Activated CD8-positive, alpha-beta memory T cell treated with anti-CD3 and anti-CD28 coated beads, Interleukin-2, amount 10 ng/mL, durations not matched to agents 7 days and 5 days (primary cell): ENCODE measurements at regions not wholly inside any gene's neighbourhood (a gene's known extent, or its start where the extent isn't known, plus 50 kb on each side); places are given as distances from the start of the nearest gene placed in this dataset.

Source experiments
- ATAC-seq: fragments of 150-1000 bp; cut with Tn5 transposase; one replicate; pipeline ENCODE4 v1.10.0; 2021; ENCODE audit warnings: moderate library complexity
- CTCF ChIA-PET: fragments of 350-600 bp; sonication (Branson Sonifier 250); formaldehyde crosslinking; loops from one replicate; lab custom pipeline; 2021; ENCODE audit warnings: antibody characterized with exemption; lab: Charles Lee
- DNase-seq: peaks from one replicate; pipeline ENCODE4 v3.0.0-alpha.2; 2020
- H3K27ac Mint-ChIP-seq: one replicate; pipeline ENCODE4 v1.8.0; 2021; ENCODE audit warnings: mild to moderate bottlenecking, mixed read lengths
- H3K27me3 Mint-ChIP-seq: one replicate; pipeline ENCODE4 v1.8.0; 2021; ENCODE audit warnings: mixed read lengths
- H3K36me3 Mint-ChIP-seq: one replicate; pipeline ENCODE4 v1.8.0; 2021; ENCODE audit warnings: mild to moderate bottlenecking, mixed read lengths
- H3K4me1 Mint-ChIP-seq: one replicate; pipeline ENCODE4 v1.8.0; 2021; ENCODE audit warnings: mixed read lengths
- H3K4me3 Mint-ChIP-seq: one replicate; pipeline ENCODE4 v1.8.0; 2021; ENCODE audit warnings: mild to moderate bottlenecking, moderate library complexity, mixed read lengths
- H3K9me3 Mint-ChIP-seq: one replicate; pipeline ENCODE4 v1.8.0; 2022; ENCODE audit warnings: low read depth, mixed read lengths

GRCh38 chr9:115169003-115169402, 51.0 kb upstream of the TNC start:
- H3K4me1 Mint-ChIP-seq = no peaks in the 10 kb centered on the region
- no peak for DNase-seq
- no peak overlapping the region for H3K4me3 Mint-ChIP-seq
- H3K9me3 Mint-ChIP-seq = no peaks in the 10 kb centered on the region
- CTCF ChIA-PET = interaction anchor here (0.8 kb wide), 1 partner anchor 12 kb away, joined by 3 read pairs; no protein-coding TSS in a partner anchor
- H3K27ac Mint-ChIP-seq = no peak overlapping the region
- H3K27me3 Mint-ChIP-seq = peaks cover 30% of the 10 kb centered on the region
- no peaks in the 10 kb centered on the region for H3K36me3 Mint-ChIP-seq
- no peak for ATAC-seq

DNA sequence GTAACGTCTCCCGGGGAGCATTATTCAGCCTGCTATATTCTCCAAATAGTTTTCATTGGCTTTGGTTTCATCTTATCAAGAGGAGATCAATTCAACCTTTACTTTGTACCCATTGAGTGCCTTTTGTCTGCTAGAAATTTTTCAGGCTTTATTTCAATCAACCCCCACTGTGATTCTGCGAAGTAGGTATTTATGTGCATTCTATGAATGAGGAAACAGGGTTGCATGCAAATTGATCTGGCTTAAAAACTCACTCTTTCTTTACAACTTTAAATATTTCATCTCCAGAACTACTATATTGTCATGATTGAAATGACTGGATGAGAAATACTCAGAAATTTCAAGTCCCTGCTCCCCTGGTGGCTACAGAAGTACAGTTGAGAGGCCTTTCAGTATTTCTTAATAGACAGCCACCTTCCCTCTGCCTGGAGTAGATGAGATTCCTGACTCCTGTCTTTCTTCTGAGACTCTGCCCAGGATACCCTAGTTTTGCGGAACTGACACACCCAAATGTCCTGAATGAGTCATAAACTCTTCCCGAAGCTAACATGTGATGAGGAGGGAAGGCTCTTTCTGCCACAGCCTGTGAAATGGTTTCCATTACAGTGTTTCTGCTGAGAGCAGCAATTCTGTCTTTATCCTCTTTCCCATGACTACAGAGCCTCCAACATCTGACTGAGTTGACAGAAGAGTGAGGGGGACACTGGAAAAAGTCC, 52.6 kb upstream of the TNC start:
- Mint-ChIP-seq H3K27me3 (peaks cover 30% of the 10 kb centered on the region), H3K4me3 (no peak overlapping the region), H3K4me1 (no peaks in the 10 kb centered on the region), H3K27ac (no peak overlapping the region), H3K9me3 (no peaks in the 10 kb centered on the region), H3K36me3 (no peaks in the 10 kb centered on the region)
- DNase-seq (no peak), ATAC-seq (no peak)
- CTCF ChIA-PET = no interaction called here

DNA sequence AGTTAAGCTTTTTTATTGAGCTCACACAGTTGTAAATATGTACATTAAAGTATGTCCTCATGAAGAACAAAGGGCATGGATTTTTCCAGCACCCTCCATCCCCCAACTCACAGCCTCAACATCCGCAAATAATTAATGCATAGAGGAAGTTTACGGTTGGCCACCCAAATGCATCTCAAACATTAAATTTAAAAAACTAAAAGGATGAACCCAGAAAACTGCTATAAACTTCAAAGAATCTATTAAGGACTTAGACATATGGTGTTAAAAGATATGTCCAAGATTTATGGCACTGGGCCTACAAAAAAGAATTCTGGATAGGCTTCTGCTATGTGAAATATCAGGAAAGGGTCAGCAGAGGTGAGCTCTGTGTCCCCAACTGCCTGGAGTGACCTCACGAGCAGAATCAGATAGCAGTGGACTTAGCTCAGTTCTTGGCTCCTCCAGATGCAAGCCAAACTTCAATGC, 54.0 kb upstream of the TNC start:
- Mint-ChIP-seq H3K9me3 (no peaks in the 10 kb centered on the region), H3K4me3 (no peak overlapping the region), H3K36me3 (no peaks in the 10 kb centered on the region), H3K27ac (no peak overlapping the region), H3K27me3 (peaks cover 27% of the 10 kb centered on the region), H3K4me1 (no peaks in the 10 kb centered on the region)
- DNase-seq (no peak), ATAC-seq (no peak)
- CTCF ChIA-PET = no interaction called here

GRCh38 chr9:115182264-115182663, 64.3 kb upstream of the TNC start:
- CTCF ChIA-PET = no interaction called here
- Mint-ChIP-seq H3K9me3 (no peaks in the 10 kb centered on the region), H3K36me3 (no peaks in the 10 kb centered on the region), H3K4me3 (no peak overlapping the region), H3K4me1 (no peaks in the 10 kb centered on the region), H3K27ac (no peak overlapping the region), H3K27me3 (peaks cover 12% of the 10 kb centered on the region)
- ATAC-seq (no peak), DNase-seq (no peak)

DNA sequence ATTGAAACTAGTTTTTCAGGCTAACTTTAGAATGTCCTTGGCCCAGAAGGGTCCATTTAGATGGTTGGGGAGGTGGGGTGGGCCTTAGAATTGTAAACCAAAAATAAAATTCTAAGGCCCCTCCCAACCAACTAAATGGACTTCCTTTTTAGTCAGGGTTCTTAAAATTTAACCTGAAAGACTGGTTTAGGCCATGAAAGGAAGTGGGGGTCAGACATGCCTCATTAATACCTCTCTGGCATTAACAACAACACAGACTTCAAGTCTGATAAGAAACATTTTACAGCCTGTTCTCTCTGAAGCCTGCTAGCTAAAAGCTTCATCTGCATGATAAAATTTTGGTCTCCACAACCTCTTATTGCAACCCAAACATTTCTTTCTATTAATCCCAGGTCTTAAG, 65.5 kb upstream of the TNC start:
- CTCF ChIA-PET = no interaction called here
- no peak overlapping the region for H3K27ac Mint-ChIP-seq
- H3K4me3 Mint-ChIP-seq = no peak overlapping the region
- peaks cover 14% of the 10 kb centered on the region for H3K27me3 Mint-ChIP-seq
- DNase-seq = no peak
- no peak for ATAC-seq
- no peaks in the 10 kb centered on the region for H3K4me1 Mint-ChIP-seq
- H3K9me3 Mint-ChIP-seq = no peaks in the 10 kb centered on the region
- no peaks in the 10 kb centered on the region for H3K36me3 Mint-ChIP-seq

DNA sequence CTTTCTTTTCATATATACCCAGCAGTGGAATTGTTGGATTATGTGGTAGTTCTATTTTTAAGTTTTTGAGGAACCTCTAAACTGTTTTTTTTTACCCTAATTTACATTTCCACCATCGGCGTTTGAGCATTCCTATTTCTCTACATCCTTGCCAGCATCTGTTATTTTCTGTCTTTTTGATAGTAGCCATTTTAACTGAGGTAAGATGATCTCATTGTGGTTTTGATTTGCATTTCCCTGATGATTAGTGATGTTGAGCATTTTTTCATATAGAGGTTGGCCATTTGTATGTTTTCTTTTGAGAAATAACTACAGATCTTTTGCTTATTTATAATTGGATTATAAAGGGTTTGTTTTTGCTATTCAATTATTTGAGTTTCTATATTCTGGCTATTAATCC, 71.7 kb upstream of the TNC start:
- CTCF ChIA-PET = no interaction called here
- ATAC-seq (no peak), DNase-seq (no peak)
- Mint-ChIP-seq H3K4me1 (peaks cover 2% of the 10 kb centered on the region), H3K27ac (no peak overlapping the region), H3K27me3 (peaks cover 45% of the 10 kb centered on the region), H3K36me3 (no peaks in the 10 kb centered on the region), H3K4me3 (no peak overlapping the region), H3K9me3 (no peaks in the 10 kb centered on the region)

GRCh38 chr9:115191667-115192066, 73.7 kb upstream of the TNC start:
- CTCF ChIA-PET = no interaction called here
- no peaks in the 10 kb centered on the region for H3K36me3 Mint-ChIP-seq
- H3K27ac Mint-ChIP-seq = no peak overlapping the region
- H3K4me3 Mint-ChIP-seq = no peak overlapping the region
- ATAC-seq (no peak), DNase-seq (no peak)
- peaks cover 2% of the 10 kb centered on the region for H3K4me1 Mint-ChIP-seq
- peaks cover 46% of the 10 kb centered on the region for H3K27me3 Mint-ChIP-seq
- no peaks in the 10 kb centered on the region for H3K9me3 Mint-ChIP-seq

- Mint-ChIP-seq H3K27me3 (peaks cover 50% of the 10 kb centered on the region), H3K27ac (no peak overlapping the region), H3K4me1 (peaks cover 2% of the 10 kb centered on the region), H3K9me3 (no peaks in the 10 kb centered on the region), H3K36me3 (no peaks in the 10 kb centered on the region), H3K4me3 (no peak overlapping the region)
- no peak for ATAC-seq
- DNase-seq = no peak
- CTCF ChIA-PET = no interaction called here
Measured at GRCh38 chr9:115192280-115192679, 74.3 kb upstream of the TNC start.

DNA sequence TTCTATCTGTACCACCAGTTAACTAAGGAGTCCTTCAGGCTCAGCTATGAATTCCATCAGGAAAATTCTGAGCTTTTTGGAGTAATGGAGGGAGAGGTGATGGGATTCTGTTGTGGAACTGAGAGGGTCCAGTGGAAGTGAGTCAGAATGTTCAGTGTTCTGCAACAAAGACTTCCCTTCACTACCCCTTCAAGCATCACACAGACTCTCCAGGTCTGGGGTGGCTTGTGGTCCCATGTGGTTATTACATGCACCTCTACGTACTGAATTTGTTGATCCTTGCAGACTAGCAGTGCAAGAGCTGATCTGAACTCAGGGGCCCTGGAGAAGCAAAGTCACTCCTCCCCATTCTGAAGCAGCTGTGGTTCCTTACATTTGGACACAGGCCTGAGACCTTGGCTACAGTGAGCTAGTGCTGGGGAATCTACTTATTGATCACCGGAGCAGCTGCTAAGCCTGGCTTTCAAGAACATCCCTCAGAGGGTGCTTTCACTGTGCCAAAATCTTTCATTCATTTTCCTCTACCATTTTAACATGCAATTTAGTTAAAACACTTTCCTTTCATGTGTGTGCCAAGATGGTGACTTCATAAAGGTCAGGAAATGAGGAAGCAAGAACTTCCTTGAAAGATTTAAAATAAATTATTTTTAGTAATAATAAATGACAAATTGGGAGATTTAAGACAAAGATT, 75.0 kb upstream of the TNC start:
- peaks cover 54% of the 10 kb centered on the region for H3K27me3 Mint-ChIP-seq

DNA sequence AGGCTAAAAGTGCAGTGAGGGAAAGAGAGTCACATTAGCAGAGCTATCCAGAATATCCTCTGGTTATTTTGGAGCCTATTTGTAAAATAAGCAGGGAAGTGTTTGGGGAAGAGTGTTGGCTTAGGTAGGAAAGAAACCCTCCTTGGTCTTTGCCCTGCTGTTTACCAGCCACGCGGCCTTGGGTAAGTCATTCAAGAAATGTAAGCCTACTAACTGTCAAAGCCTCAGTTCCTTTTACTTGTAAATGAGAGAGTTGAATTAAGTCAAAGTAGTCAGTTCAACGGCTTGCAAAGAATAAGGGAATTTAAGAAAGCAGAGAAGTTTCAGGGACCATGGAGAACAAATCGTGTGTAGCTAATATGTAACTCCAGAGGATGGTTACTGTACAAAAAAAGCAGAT, 75.8 kb upstream of the TNC start:
- CTCF ChIA-PET = no interaction called here
- DNase-seq (no peak), ATAC-seq (no peak)
- H3K27me3 Mint-ChIP-seq = peaks cover 53% of the 10 kb centered on the region
- H3K36me3 Mint-ChIP-seq = no peaks in the 10 kb centered on the region
- no peaks in the 10 kb centered on the region for H3K9me3 Mint-ChIP-seq
- no peak overlapping the region for H3K27ac Mint-ChIP-seq
- H3K4me1 Mint-ChIP-seq = peaks cover 2% of the 10 kb centered on the region
- H3K4me3 Mint-ChIP-seq = no peak overlapping the region

More for the DNA sequence above, 75.0 kb upstream of the TNC start:
- no peak overlapping the region for H3K4me3 Mint-ChIP-seq
- ATAC-seq (no peak), DNase-seq (no peak)
- no peak overlapping the region for H3K27ac Mint-ChIP-seq
- peaks cover 2% of the 10 kb centered on the region for H3K4me1 Mint-ChIP-seq
- no peaks in the 10 kb centered on the region for H3K36me3 Mint-ChIP-seq
- CTCF ChIA-PET = no interaction called here
- no peaks in the 10 kb centered on the region for H3K9me3 Mint-ChIP-seq

GRCh38 chr9:115194216-115194615, 76.3 kb upstream of the TNC start:
- DNase-seq (no peak), ATAC-seq (no peak)
- no peak overlapping the region for H3K4me3 Mint-ChIP-seq
- H3K27ac Mint-ChIP-seq = no peak overlapping the region
- no peaks in the 10 kb centered on the region for H3K9me3 Mint-ChIP-seq
- H3K4me1 Mint-ChIP-seq = peaks cover 2% of the 10 kb centered on the region
- CTCF ChIA-PET = no interaction called here
- peaks cover 54% of the 10 kb centered on the region for H3K27me3 Mint-ChIP-seq
- H3K36me3 Mint-ChIP-seq = no peaks in the 10 kb centered on the region

DNA sequence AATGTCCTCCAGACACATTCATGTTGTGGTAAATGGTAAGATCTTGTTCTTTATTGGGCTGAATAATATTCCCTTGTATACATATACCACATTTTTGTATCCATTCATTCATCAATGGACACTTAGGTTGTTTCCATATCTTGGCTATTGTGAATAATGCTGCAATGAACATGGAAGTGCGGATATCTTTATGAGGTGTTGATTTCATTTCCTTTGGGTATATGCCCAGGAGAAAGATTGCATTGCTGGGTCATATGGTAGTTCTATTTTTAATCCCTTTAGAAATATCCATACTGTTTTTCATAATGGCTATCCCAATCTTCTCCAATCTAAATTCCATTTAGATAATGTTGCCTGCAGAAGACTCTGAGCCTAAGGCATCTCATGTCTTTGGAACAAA, 78.0 kb upstream of the TNC start:
- Mint-ChIP-seq H3K27ac (no peak overlapping the region), H3K27me3 (peaks cover 59% of the 10 kb centered on the region), H3K4me3 (no peak overlapping the region), H3K36me3 (no peaks in the 10 kb centered on the region), H3K4me1 (peaks cover 2% of the 10 kb centered on the region), H3K9me3 (no peaks in the 10 kb centered on the region)
- DNase-seq (no peak), ATAC-seq (no peak)
- CTCF ChIA-PET = no interaction called here

DNA sequence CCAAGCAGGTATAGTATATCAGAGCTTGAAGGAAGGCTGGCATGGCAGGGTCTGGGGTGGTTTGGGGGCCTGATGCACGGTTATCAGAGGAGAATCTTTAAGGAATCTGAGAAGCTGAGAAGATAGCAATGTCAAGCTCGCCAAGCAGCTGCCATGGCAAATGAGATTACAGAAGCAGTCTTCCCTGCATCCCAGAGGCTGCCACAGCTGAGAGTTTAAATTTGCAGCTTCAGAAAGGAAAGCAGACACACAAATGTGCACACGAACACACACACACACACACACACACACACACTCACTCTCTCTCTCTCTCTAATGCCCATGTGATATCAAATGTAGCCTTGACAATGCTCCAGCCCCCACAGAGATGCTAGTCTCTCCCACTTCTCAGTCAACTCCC, 79.0 kb upstream of the TNC start:
- Mint-ChIP-seq H3K27ac (no peak overlapping the region), H3K4me3 (no peak overlapping the region), H3K4me1 (peaks cover 2% of the 10 kb centered on the region), H3K9me3 (no peaks in the 10 kb centered on the region), H3K36me3 (no peaks in the 10 kb centered on the region), H3K27me3 (peaks cover 57% of the 10 kb centered on the region)
- CTCF ChIA-PET = no interaction called here
- no peak for ATAC-seq
- no peak for DNase-seq

GRCh38 chr9:115198001-115198400, 80.0 kb upstream of the TNC start:
- CTCF ChIA-PET = no interaction called here
- no peak overlapping the region for H3K27ac Mint-ChIP-seq
- peaks cover 56% of the 10 kb centered on the region for H3K27me3 Mint-ChIP-seq
- no peaks in the 10 kb centered on the region for H3K4me1 Mint-ChIP-seq
- ATAC-seq = no peak
- H3K9me3 Mint-ChIP-seq = no peaks in the 10 kb centered on the region
- no peak for DNase-seq
- H3K4me3 Mint-ChIP-seq = no peak overlapping the region
- no peaks in the 10 kb centered on the region for H3K36me3 Mint-ChIP-seq
